Kidney (tissue), 13 donors: ENCODE measurements at regions not wholly inside any gene's neighbourhood (a gene's known extent, or its start where the extent isn't known, plus 50 kb on each side); places are given as distances from the start of the nearest gene placed in this dataset.
"Not testable (repeated sequence)": the region's sequence is repeated elsewhere in the genome, so short reads cannot be mapped to it uniquely, and the experiment has no call there.

Experiments
- DNase-seq, 5 donors: peaks; one replicate each; pipeline ENCODE4 v3.0.0-alpha.2; 2013 to 2020
- FAIRE-seq: peaks from 2 replicates; lab custom pipeline; 2012; peaks lifted over from hg19 to GRCh38; lab: Jason Lieb, UNC
- H3K27ac ChIP-seq, 2 donors: one replicate each; pipeline ENCODE4 v1.7.0; 2013; ENCODE audit warnings: low read depth in 2 of 2, low read length in 2 of 2, inconsistent platforms in 1 of 2
- H3K27me3 ChIP-seq: one replicate; pipeline ENCODE4 v1.7.1; 2013; ENCODE audit warnings: low read length, inconsistent platforms; ENCODE audit not compliant: control insufficient read depth, insufficient read depth
- H3K36me3 ChIP-seq, 3 donors: one replicate each; pipeline versions ENCODE4 v1.7.0 to v1.7.1; 2013; ENCODE audit warnings: low read length in 3 of 3, control low read depth in 1 of 3, inconsistent platforms in 1 of 3; ENCODE audit not compliant: insufficient read depth in 3 of 3, control insufficient read depth in 2 of 3
- H3K4me1 ChIP-seq, 3 donors: one replicate each; pipeline versions ENCODE4 v1.7.0 to v1.7.1; 2013; ENCODE audit warnings: low read length in 3 of 3, inconsistent platforms in 1 of 3, low read depth in 1 of 3; ENCODE audit not compliant: control insufficient read depth in 2 of 3, insufficient read depth in 2 of 3
- H3K4me3 ChIP-seq, 3 donors: one replicate each; pipeline versions ENCODE4 v1.7.0 to v1.8.1; 2013; ENCODE audit warnings: low read length in 3 of 3, control low read depth in 1 of 3, inconsistent platforms in 1 of 3
- H3K9ac ChIP-seq, 3 donors: one replicate each; pipeline versions ENCODE4 v1.7.0 to v1.7.1; 2013; ENCODE audit warnings: low read length in 3 of 3, control low read depth in 1 of 3, inconsistent platforms in 1 of 3
- H3K9me3 ChIP-seq, 3 donors: one replicate each; pipeline versions ENCODE4 v1.7.0 to v1.7.1; 2013; ENCODE audit warnings: low read length in 3 of 3, control low read depth in 1 of 3, inconsistent platforms in 1 of 3; ENCODE audit not compliant: control insufficient read depth in 2 of 3, insufficient read depth in 1 of 3
- CTCF ChIP-seq: IDR thresholded peaks from 3 replicates; pipeline ENCODE4 v1.5.1; 2012; ENCODE audit warnings: mild to moderate bottlenecking, moderate library complexity, borderline replicate concordance; ENCODE audit not compliant: insufficient read depth; ENCODE audit errors: extremely low read depth
- intact Hi-C: fragments of 100-400 bp; cut with DNase I; formaldehyde crosslinking; loops from one replicate; pipeline ENCODE4 v1.11.1; 2022
- donor health status: control.
- donor health status: control.
- donor health status: control.
- donor health status: control.
- donor health status: control.
- donor health status: DM: yes; HTN: yes; CAD: no.
- donor health status: Normal renal cell carcinoma (clear cell type).

- DNase-seq, result no peak
- Histone ChIP-seq H3K27me3 (no peaks in the 10 kb centered on the region), H3K36me3 (no peaks in the 10 kb centered on the region), H3K4me1 (no peaks in the 10 kb centered on the region), H3K9ac (no peak overlapping the region), H3K4me3 (no peak overlapping the region), H3K9me3 (no peaks in the 10 kb centered on the region), H3K27ac (no peak overlapping the region)
- no peak for FAIRE-seq
- no peak for TF ChIP-seq CTCF
- intact Hi-C loops, result no loop called here
Measured at GRCh38 chrX:30997411-30997810, 74.4 kb downstream of the FTHL17 start.

- Histone ChIP-seq H3K4me1 (no peaks in the 10 kb centered on the region), H3K9me3 (no peaks in the 10 kb centered on the region), H3K27ac (no peak overlapping the region), H3K4me3 (no peak overlapping the region), H3K27me3 (no peaks in the 10 kb centered on the region), H3K9ac (no peak overlapping the region), H3K36me3 (no peaks in the 10 kb centered on the region)
- intact Hi-C loops, result no loop called here
- no peak for FAIRE-seq
- TF ChIP-seq CTCF, result no peak
- no peak for DNase-seq
Measured at GRCh38 chrX:30995705-30996104, 76.1 kb downstream of the FTHL17 start.

GRCh38 chrX:30995060-30995700 is 76.7 kb downstream of the FTHL17 start:
- no peak for DNase-seq
- H3K27me3 ChIP-seq, result no peaks in the 10 kb centered on the region
- TF ChIP-seq CTCF, result no peak
- no peak overlapping the region for H3K4me3 ChIP-seq
- no peaks in the 10 kb centered on the region for H3K36me3 ChIP-seq
- intact Hi-C loops, result no loop called here
- H3K4me1 ChIP-seq, result no peaks in the 10 kb centered on the region
- H3K9me3 ChIP-seq, result no peaks in the 10 kb centered on the region
- H3K9ac ChIP-seq, result no peak overlapping the region
- FAIRE-seq, result no peak
- no peak overlapping the region for H3K27ac ChIP-seq

- DNase-seq, H3K27me3 ChIP-seq, intact Hi-C loops, H3K9ac ChIP-seq, H3K4me3 ChIP-seq, FAIRE-seq, H3K27ac ChIP-seq, H3K4me1 ChIP-seq, H3K36me3 ChIP-seq, H3K9me3 ChIP-seq: not testable (repeated sequence)
Measured at GRCh38 chrX:30994018-30994417, 77.8 kb downstream of the FTHL17 start.
